ENCODE measurements at regions not wholly inside any gene's neighbourhood (a gene's known extent, or its start where the extent isn't known, plus 50 kb on each side); places are given as distances from the start of the nearest gene placed in this dataset.

GRCh38 chr2:167508709-167509108 is 620.4 kb downstream of the XIRP2 start:
- Histone ChIP-seq H3K4me3 (ENCODE audit: control insufficient read depth in 1 of 2, extremely low read depth in 1 of 2, low read length in 1 of 2) (no peak overlapping the region), H3K27me3 (replicated peaks in 1 of 2; ENCODE audit: control insufficient read depth in 2 of 2, extremely low read depth in 1 of 2, insufficient read depth in 2 of 2, low read length in 1 of 2) (no peaks in the 10 kb centered on the region), H3K4me1 (ENCODE audit: control insufficient read depth in 1 of 2, extremely low read depth in 1 of 2, insufficient read depth in 2 of 2, low read length in 2 of 2) (no peaks in the 10 kb centered on the region), H3K9me3 (no peaks in the 10 kb centered on the region), H3K36me3 (ENCODE audit: control insufficient read depth in 2 of 2, extremely low read depth in 1 of 2, insufficient read depth in 1 of 2, low read length in 1 of 2) (no peaks in the 10 kb centered on the region), H3K27ac (ENCODE audit: low read length) (no peak overlapping the region)
- CTCF ChIA-PET: no interaction called here
- no peaks in the 10 kb centered on the region for H3K4me1 Mint-ChIP-seq
- H3K4me3 Mint-ChIP-seq: no peak overlapping the region
- no peaks in the 10 kb centered on the region for H3K36me3 Mint-ChIP-seq
- H3K27me3 Mint-ChIP-seq: no peaks in the 10 kb centered on the region
- no peak overlapping the region for H3K27ac Mint-ChIP-seq
- ATAC-seq (replicated peaks in 1 of 4): no peak
- WGBS (ENCODE audit: insufficient coverage): no CpG with 5 or more reads among the region's 1 CpG
- H3K9me3 Mint-ChIP-seq: peaks cover 0 to 5% (median 0%) of the 10 kb centered on the region in 3 donors
- DNase-seq: no peak
- POLR2A ChIA-PET: no interaction called here

GRCh38 chr2:167506395-167506794 is 618.1 kb downstream of the XIRP2 start:
- Mint-ChIP-seq H3K9me3 (peaks cover 0 to 7% (median 0%) of the 10 kb centered on the region in 3 donors), H3K36me3 (no peaks in the 10 kb centered on the region), H3K4me3 (no peak overlapping the region), H3K27me3 (no peaks in the 10 kb centered on the region), H3K27ac (no peak overlapping the region), H3K4me1 (no peaks in the 10 kb centered on the region)
- DNase-seq: no peak
- no CpG with 5 or more reads among the region's 1 CpG for WGBS (ENCODE audit: insufficient coverage)
- H3K36me3 ChIP-seq (ENCODE audit: control insufficient read depth in 2 of 2, extremely low read depth in 1 of 2, insufficient read depth in 1 of 2, low read length in 1 of 2): no peaks in the 10 kb centered on the region
- no peaks in the 10 kb centered on the region for H3K27me3 ChIP-seq (replicated peaks in 1 of 2; ENCODE audit: control insufficient read depth in 2 of 2, extremely low read depth in 1 of 2, insufficient read depth in 2 of 2, low read length in 1 of 2)
- no peaks in the 10 kb centered on the region for H3K4me1 ChIP-seq (ENCODE audit: control insufficient read depth in 1 of 2, extremely low read depth in 1 of 2, insufficient read depth in 2 of 2, low read length in 2 of 2)
- no peak for ATAC-seq (replicated peaks in 1 of 4)
- CTCF ChIA-PET: no interaction called here
- no peak overlapping the region for H3K27ac ChIP-seq (ENCODE audit: low read length)
- POLR2A ChIA-PET: no interaction called here
- H3K4me3 ChIP-seq (ENCODE audit: control insufficient read depth in 1 of 2, extremely low read depth in 1 of 2, low read length in 1 of 2): no peak overlapping the region
- H3K9me3 ChIP-seq: no peaks in the 10 kb centered on the region

GRCh38 chr2:167504695-167505094 is 616.4 kb downstream of the XIRP2 start:
- Histone ChIP-seq H3K27me3 (replicated peaks in 1 of 2; ENCODE audit: control insufficient read depth in 2 of 2, extremely low read depth in 1 of 2, insufficient read depth in 2 of 2, low read length in 1 of 2) (no peaks in the 10 kb centered on the region), H3K36me3 (ENCODE audit: control insufficient read depth in 2 of 2, extremely low read depth in 1 of 2, insufficient read depth in 1 of 2, low read length in 1 of 2) (no peaks in the 10 kb centered on the region), H3K9me3 (no peaks in the 10 kb centered on the region), H3K27ac (ENCODE audit: low read length) (no peak overlapping the region), H3K4me1 (ENCODE audit: control insufficient read depth in 1 of 2, extremely low read depth in 1 of 2, insufficient read depth in 2 of 2, low read length in 2 of 2) (no peaks in the 10 kb centered on the region), H3K4me3 (ENCODE audit: control insufficient read depth in 1 of 2, extremely low read depth in 1 of 2, low read length in 1 of 2) (no peak overlapping the region)
- ATAC-seq (replicated peaks in 1 of 4) (no peak), DNase-seq (no peak)
- Mint-ChIP-seq H3K27me3 (no peaks in the 10 kb centered on the region), H3K9me3 (peaks cover 0 to 7% (median 0%) of the 10 kb centered on the region in 3 donors), H3K4me1 (no peaks in the 10 kb centered on the region), H3K4me3 (no peak overlapping the region), H3K36me3 (no peaks in the 10 kb centered on the region), H3K27ac (no peak overlapping the region)
- ChIA-PET POLR2A (no interaction called here), CTCF (no interaction called here)

- no peak for ATAC-seq (replicated peaks in 1 of 4)
- H3K4me3 ChIP-seq (ENCODE audit: control insufficient read depth in 1 of 2, extremely low read depth in 1 of 2, low read length in 1 of 2): no peak overlapping the region
- CTCF ChIA-PET: no interaction called here
These were observed 615.8 kb downstream of the XIRP2 start for GRCh38 chr2:167504061-167504460.

GRCh38 chr2:167501618-167502017 is 613.3 kb downstream of the XIRP2 start:
- no peak for ATAC-seq (replicated peaks in 1 of 4)
- no CpG with 5 or more reads among the region's 1 CpG for WGBS (ENCODE audit: insufficient coverage)
- POLR2A ChIA-PET: no interaction called here

More at GRCh38 chr2:167504061-167504460, 615.8 kb downstream of the XIRP2 start:
- Mint-ChIP-seq H3K9me3 (peaks cover 0 to 7% (median 0%) of the 10 kb centered on the region in 3 donors), H3K27ac (no peak overlapping the region), H3K27me3 (no peaks in the 10 kb centered on the region), H3K36me3 (no peaks in the 10 kb centered on the region), H3K4me3 (no peak overlapping the region), H3K4me1 (no peaks in the 10 kb centered on the region)
- POLR2A ChIA-PET: no interaction called here
- Histone ChIP-seq H3K4me1 (ENCODE audit: control insufficient read depth in 1 of 2, extremely low read depth in 1 of 2, insufficient read depth in 2 of 2, low read length in 2 of 2) (no peaks in the 10 kb centered on the region), H3K27me3 (replicated peaks in 1 of 2; ENCODE audit: control insufficient read depth in 2 of 2, extremely low read depth in 1 of 2, insufficient read depth in 2 of 2, low read length in 1 of 2) (no peaks in the 10 kb centered on the region), H3K9me3 (no peaks in the 10 kb centered on the region), H3K36me3 (ENCODE audit: control insufficient read depth in 2 of 2, extremely low read depth in 1 of 2, insufficient read depth in 1 of 2, low read length in 1 of 2) (no peaks in the 10 kb centered on the region), H3K27ac (ENCODE audit: low read length) (no peak overlapping the region)
- DNase-seq: no peak

GRCh38 chr2:167493862-167494261 is 605.6 kb downstream of the XIRP2 start:
- no peak for ATAC-seq (replicated peaks in 1 of 4)
- Histone ChIP-seq H3K27ac (ENCODE audit: low read length) (no peak overlapping the region), H3K4me1 (ENCODE audit: control insufficient read depth in 1 of 2, extremely low read depth in 1 of 2, insufficient read depth in 2 of 2, low read length in 2 of 2) (no peaks in the 10 kb centered on the region), H3K9me3 (no peaks in the 10 kb centered on the region), H3K4me3 (ENCODE audit: control insufficient read depth in 1 of 2, extremely low read depth in 1 of 2, low read length in 1 of 2) (no peak overlapping the region), H3K36me3 (ENCODE audit: control insufficient read depth in 2 of 2, extremely low read depth in 1 of 2, insufficient read depth in 1 of 2, low read length in 1 of 2) (no peaks in the 10 kb centered on the region), H3K27me3 (replicated peaks in 1 of 2; ENCODE audit: control insufficient read depth in 2 of 2, extremely low read depth in 1 of 2, insufficient read depth in 2 of 2, low read length in 1 of 2) (no peaks in the 10 kb centered on the region)
- no peak for DNase-seq
- POLR2A ChIA-PET: no interaction called here
- H3K9me3 Mint-ChIP-seq: peaks cover 0 to 2% (median 0%) of the 10 kb centered on the region in 3 donors
- CTCF ChIA-PET: interaction anchor here in 1 of 2 donors (0.6 kb wide), 1 partner anchor 53 kb away, joined by 3 read pairs; no protein-coding TSS in a partner anchor
- H3K27me3 Mint-ChIP-seq: no peaks in the 10 kb centered on the region
- no peak overlapping the region for H3K4me3 Mint-ChIP-seq
- H3K27ac Mint-ChIP-seq: no peak overlapping the region
- H3K36me3 Mint-ChIP-seq: no peaks in the 10 kb centered on the region
- H3K4me1 Mint-ChIP-seq: no peaks in the 10 kb centered on the region

More at GRCh38 chr2:167501618-167502017, 613.3 kb downstream of the XIRP2 start:
- no peaks in the 10 kb centered on the region for H3K27me3 ChIP-seq (replicated peaks in 1 of 2; ENCODE audit: control insufficient read depth in 2 of 2, extremely low read depth in 1 of 2, insufficient read depth in 2 of 2, low read length in 1 of 2)
- no peaks in the 10 kb centered on the region for H3K9me3 ChIP-seq
- H3K4me1 ChIP-seq (ENCODE audit: control insufficient read depth in 1 of 2, extremely low read depth in 1 of 2, insufficient read depth in 2 of 2, low read length in 2 of 2): no peaks in the 10 kb centered on the region
- Mint-ChIP-seq H3K27me3 (no peaks in the 10 kb centered on the region), H3K9me3 (peaks cover 0 to 7% (median 2%) of the 10 kb centered on the region in 3 donors), H3K36me3 (no peaks in the 10 kb centered on the region), H3K4me3 (no peak overlapping the region), H3K27ac (no peak overlapping the region), H3K4me1 (no peaks in the 10 kb centered on the region)
- no peak overlapping the region for H3K4me3 ChIP-seq (ENCODE audit: control insufficient read depth in 1 of 2, extremely low read depth in 1 of 2, low read length in 1 of 2)
- H3K36me3 ChIP-seq (ENCODE audit: control insufficient read depth in 2 of 2, extremely low read depth in 1 of 2, insufficient read depth in 1 of 2, low read length in 1 of 2): no peaks in the 10 kb centered on the region
- H3K27ac ChIP-seq (ENCODE audit: low read length): no peak overlapping the region
- CTCF ChIA-PET: interaction anchor here in 1 of 2 donors (0.6 kb wide), 1 partner anchor 369 kb away, joined by 5 read pairs; no protein-coding TSS in a partner anchor
- no peak for DNase-seq

GRCh38 chr2:167492486-167492885 is 604.2 kb downstream of the XIRP2 start:
- Histone ChIP-seq H3K36me3 (ENCODE audit: control insufficient read depth in 2 of 2, extremely low read depth in 1 of 2, insufficient read depth in 1 of 2, low read length in 1 of 2) (no peaks in the 10 kb centered on the region), H3K4me1 (ENCODE audit: control insufficient read depth in 1 of 2, extremely low read depth in 1 of 2, insufficient read depth in 2 of 2, low read length in 2 of 2) (no peaks in the 10 kb centered on the region), H3K27ac (ENCODE audit: low read length) (no peak overlapping the region), H3K27me3 (replicated peaks in 1 of 2; ENCODE audit: control insufficient read depth in 2 of 2, extremely low read depth in 1 of 2, insufficient read depth in 2 of 2, low read length in 1 of 2) (no peaks in the 10 kb centered on the region), H3K4me3 (ENCODE audit: control insufficient read depth in 1 of 2, extremely low read depth in 1 of 2, low read length in 1 of 2) (no peak overlapping the region), H3K9me3 (no peaks in the 10 kb centered on the region)
- Mint-ChIP-seq H3K4me1 (no peaks in the 10 kb centered on the region), H3K4me3 (no peak overlapping the region), H3K27me3 (no peaks in the 10 kb centered on the region), H3K36me3 (no peaks in the 10 kb centered on the region), H3K27ac (no peak overlapping the region), H3K9me3 (peaks cover 0 to 2% (median 0%) of the 10 kb centered on the region in 3 donors)
- ChIA-PET CTCF (no interaction called here), POLR2A (no interaction called here)
- no peak for ATAC-seq (replicated peaks in 1 of 4)
- DNase-seq: no peak

Data from T-cell (primary cell).